NCI-H1417 (cell line): ENCODE measurements at regions not wholly inside any gene's neighbourhood (a gene's known extent, or its start where the extent isn't known, plus 50 kb on each side); places are given as distances from the start of the nearest gene placed in this dataset.

Experiments used
- DNase-seq, 3 experiments: peaks; one replicate each; lab custom pipeline; 2025; lab: John Stamatoyannopoulos, UW

DNA sequence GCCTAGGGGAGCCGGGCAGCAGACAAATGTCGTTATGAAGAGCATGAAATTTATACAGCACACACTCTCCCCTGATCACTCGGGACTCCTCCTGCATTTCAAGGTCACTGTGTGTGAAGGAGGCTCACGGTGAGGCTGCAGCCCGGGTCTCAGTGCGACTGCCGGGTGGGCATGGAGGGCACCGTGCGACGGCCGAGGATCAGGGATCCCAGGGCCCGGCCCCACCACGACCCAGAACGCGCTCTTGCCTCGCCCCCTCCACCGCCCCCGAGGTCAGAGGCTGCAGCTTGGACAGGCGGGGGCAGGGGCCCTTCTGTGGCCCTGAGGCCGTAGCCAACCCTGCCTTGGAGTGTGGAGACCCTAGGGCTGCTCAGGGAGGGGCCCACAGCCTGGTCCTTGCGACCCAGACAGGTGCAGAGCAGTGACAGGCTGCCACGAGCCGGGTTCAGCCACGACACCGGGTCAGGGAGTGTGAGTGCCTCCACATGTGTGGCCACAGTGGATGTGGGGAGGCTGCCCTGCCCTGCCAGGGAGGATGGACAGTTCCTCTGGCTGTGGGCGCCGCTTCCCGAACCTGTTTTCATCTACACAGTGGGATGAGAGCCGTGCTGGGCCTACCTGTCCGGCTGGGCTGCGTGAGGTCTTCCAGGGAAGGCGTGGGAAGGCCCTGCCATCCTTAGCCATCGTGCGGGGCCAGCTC, 89.3 kb upstream of the NKX1-1 start:
- no peak for DNase-seq

GRCh38 chr4:1494416-1495315, 88.4 kb upstream of the NKX1-1 start:
- DNase-seq = no peak

GRCh38 chr4:1493540-1494287, 87.5 kb upstream of the NKX1-1 start:
- no peak for DNase-seq

- no peak for DNase-seq
Observed at GRCh38 chr4:1492651-1493539, 86.7 kb upstream of the NKX1-1 start.

- DNase-seq = no peak
Observed at GRCh38 chr4:1492142-1492457, 85.9 kb upstream of the NKX1-1 start.

GRCh38 chr4:1491328-1492141, 85.3 kb upstream of the NKX1-1 start:
- DNase-seq = no peak

GRCh38 chr4:1490654-1491327, 84.5 kb upstream of the NKX1-1 start:
- no peak for DNase-seq

- DNase-seq = no peak
Observed at GRCh38 chr4:1490011-1490653, 83.9 kb upstream of the NKX1-1 start.

- no peak for DNase-seq
Observed at GRCh38 chr4:1489639-1489995, 83.4 kb upstream of the NKX1-1 start.

GRCh38 chr4:1488831-1489638, 82.8 kb upstream of the NKX1-1 start:
- no peak for DNase-seq

DNA sequence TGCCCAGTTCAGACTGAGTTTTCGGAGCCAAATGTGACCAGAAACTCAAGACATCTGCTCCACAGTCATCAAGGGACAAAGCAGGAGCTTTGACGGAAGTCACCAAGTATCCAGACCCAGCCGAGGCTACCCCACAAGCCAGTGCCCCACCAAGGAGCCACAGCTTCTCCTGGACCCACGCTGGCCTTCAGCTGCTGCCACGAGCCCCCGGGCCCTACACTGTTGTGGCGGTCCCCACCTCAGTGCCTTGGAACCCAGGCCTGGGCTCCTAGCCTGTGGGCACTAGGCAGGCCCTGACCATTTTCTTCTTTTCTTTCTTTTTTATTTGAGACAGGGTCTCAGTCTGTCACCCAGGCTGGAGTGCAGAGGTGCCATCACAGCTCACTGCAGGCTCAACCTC, 82.1 kb upstream of the NKX1-1 start:
- DNase-seq = no peak

DNA sequence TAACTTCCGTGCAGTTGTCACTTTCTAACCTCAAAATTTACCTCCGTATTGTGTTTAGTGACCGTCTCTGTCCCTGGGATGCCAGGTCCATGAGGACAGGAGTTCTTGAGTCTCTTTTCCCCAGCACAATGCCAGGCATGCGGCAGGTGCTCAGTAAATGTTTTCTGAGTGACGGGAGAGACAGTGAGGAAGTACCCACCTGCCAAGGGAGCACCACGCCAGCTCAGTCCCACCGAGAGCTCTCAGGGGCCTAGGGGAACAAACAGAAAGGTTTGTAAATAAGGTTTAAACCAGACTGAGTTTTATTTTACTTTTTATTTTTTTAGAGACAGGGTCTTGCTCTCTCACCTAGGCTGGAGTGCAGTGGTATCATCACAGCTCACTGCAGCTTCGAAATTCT, 81.5 kb upstream of the NKX1-1 start:
- no peak for DNase-seq

DNA sequence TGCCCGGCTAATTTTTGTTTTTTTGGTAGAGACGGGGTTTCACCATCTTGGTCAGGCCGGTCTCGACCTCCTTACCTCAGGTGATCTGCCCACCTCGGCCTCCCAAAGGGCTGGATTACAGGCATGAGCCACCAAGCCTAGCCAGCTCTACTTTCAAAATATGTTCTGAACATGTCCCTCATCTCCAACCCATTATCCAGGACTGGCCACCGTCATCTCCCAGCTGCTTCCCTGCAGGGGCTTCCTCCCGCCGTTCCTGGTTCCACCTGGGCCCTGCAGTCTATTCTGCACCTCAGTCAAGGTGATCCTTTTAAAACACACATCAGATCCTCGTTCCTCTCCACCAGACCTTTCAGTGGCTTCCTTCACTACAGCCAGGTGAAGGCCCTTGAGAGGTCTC, 80.9 kb upstream of the NKX1-1 start:
- DNase-seq = no peak

DNA sequence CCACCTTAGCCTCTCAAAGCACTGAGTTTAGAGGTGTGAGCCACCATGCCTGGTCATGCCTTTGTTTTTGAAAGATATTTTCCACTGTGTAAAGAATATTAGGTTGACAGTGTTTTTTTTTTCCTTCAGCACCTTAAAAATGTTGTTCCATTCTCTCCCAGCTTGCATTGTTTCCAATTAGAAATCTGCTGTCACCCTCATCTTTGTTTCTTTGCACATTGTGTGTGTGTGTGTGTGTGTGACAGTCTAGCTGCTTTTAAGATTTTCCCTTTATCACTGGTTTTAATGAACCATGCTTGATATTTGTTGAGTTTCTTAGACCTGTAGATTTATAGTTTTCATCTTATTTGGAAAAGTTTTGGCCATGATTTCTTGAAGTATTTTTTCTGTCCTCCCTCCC, 79.0 kb upstream of the NKX1-1 start:
- no peak for DNase-seq

DNA sequence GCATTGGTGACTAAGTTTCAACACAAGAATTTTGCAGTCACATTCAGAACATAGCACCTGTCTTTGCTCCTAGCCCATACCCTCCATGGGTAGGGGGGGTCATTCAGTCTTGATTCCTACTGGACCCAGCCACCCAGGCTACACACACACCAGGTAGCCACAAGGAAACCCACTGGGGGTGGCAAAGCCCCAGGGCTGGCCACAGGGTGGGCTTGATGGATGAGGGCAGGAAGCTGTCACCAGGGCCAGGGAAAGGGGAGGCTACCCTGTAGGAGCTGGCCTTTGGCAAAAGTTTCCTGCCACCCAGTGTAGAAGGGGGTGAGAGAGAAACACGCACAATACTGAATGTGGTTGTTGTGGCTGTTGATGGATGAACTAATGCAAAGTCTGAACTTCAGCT, 74.5 kb upstream of the NKX1-1 start:
- no peak for DNase-seq

GRCh38 chr4:1479454-1479853, 73.2 kb upstream of the NKX1-1 start:
- no peak for DNase-seq

DNA sequence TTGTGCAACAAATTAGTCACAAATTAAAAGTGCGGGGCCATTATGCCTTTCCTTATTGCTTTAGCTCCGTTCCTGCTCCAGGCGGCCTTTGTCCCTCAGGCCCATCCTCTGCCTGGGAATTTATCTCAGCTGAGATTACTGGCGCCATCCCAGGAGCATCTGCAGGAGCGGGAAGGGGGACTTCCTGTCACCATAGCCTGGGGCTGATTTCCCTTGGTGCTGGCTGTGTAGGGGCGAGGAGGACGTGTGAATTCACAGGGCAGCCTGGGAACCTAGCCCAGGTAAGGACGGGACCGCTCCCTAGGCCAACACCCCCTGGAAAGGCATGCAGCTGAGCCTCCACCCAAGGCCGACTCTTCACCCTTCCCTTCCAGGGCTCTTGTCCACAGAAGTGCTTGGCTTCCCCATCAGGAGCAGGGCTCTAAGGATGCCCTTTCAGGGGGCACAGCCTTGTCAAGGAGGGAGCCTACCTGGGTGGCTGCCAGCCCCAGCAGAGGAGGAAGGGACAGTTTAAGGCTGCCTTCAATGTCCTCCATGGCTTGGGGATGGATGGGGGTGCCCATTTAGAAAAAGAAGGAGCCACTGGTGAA, 72.6 kb upstream of the NKX1-1 start:
- DNase-seq = peak in 1 of 3 experiments; percentile 13

GRCh38 chr4:1477045-1477840, 71.0 kb upstream of the NKX1-1 start:
- DNase-seq = no peak
